Ovary (tissue), 3 donors: ENCODE measurements at regions not wholly inside any gene's neighbourhood (a gene's known extent, or its start where the extent isn't known, plus 50 kb on each side); places are given as distances from the start of the nearest gene placed in this dataset.

ENCODE experiments used
- EP300 ChIP-seq: sonication (generic); formaldehyde crosslinking; IDR thresholded peaks from one replicate; pipeline ENCODE4 v1.6.1; 2017; ENCODE audit warnings: antibody characterized with exemption
- POLR2A ChIP-seq: fragments of 450-650 bp; IDR thresholded peaks from one replicate; pipeline ENCODE4 v1.6.1; 2017; ENCODE audit warnings: antibody characterized with exemption, mild to moderate bottlenecking, moderate library complexity
- TF ChIP-seq, protein P1 (sequence below), 3 donors: fragments of 450-650 bp in 2 of 3; fragments of 200-600 bp in 1 of 3; IDR thresholded peaks; one replicate each; pipeline versions ENCODE4 v1.5.1 to v1.8.0; 2016 to 2022; ENCODE audit warnings: antibody characterized with exemption in 3 of 3, mild to moderate bottlenecking in 1 of 3
- donor health status: DM: no; HTN: no; CAD: no.

DNA sequence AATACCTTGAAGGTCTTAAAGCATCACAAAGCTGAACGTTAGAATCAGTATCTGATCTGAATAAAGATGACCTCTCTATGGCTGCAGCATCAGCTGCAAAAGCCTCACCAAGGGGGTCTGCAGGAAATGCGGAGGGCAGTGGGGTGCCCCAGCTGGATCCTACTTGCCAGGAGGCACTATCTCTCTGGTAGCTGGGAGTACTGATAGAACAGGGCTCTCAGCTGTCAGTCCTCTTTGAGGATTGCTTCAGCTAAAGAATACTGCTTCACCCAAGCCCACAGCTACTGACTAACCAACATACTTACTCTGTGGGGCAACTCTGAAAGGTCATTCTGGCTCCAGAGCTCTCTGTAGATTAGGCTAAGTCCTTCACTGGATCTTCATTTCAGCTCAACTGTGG is 112.5 kb upstream of the ZFP42 start:
- TF ChIP-seq EP300, result no peak
- TF ChIP-seq, protein P1, sequence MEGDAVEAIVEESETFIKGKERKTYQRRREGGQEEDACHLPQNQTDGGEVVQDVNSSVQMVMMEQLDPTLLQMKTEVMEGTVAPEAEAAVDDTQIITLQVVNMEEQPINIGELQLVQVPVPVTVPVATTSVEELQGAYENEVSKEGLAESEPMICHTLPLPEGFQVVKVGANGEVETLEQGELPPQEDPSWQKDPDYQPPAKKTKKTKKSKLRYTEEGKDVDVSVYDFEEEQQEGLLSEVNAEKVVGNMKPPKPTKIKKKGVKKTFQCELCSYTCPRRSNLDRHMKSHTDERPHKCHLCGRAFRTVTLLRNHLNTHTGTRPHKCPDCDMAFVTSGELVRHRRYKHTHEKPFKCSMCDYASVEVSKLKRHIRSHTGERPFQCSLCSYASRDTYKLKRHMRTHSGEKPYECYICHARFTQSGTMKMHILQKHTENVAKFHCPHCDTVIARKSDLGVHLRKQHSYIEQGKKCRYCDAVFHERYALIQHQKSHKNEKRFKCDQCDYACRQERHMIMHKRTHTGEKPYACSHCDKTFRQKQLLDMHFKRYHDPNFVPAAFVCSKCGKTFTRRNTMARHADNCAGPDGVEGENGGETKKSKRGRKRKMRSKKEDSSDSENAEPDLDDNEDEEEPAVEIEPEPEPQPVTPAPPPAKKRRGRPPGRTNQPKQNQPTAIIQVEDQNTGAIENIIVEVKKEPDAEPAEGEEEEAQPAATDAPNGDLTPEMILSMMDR (IDR thresholded peaks at IDR 0.05), result no peak
- TF ChIP-seq POLR2A, result no peak
